WERI-Rb-1 (cell line): ENCODE measurements at regions not wholly inside any gene's neighbourhood (a gene's known extent, or its start where the extent isn't known, plus 50 kb on each side); places are given as distances from the start of the nearest gene placed in this dataset.

Source experiments
- DNase-seq: peaks from one replicate; pipeline ENCODE4 v3.0.0-alpha.2; 2020
- H3K27ac ChIP-seq: fragments of 250-450 bp; sonication (Bioruptor Pico); 2 replicates; pipeline ENCODE4 v1.5.1; 2020; ENCODE audit warnings: mild to moderate bottlenecking, moderate library complexity
- H3K27me3 ChIP-seq: fragments of 250-450 bp; sonication (Bioruptor Pico); 2 replicates; pipeline ENCODE4 v1.5.1; 2021; ENCODE audit warnings: mild to moderate bottlenecking, low read depth, moderate library complexity; ENCODE audit not compliant: insufficient read depth, severe bottlenecking
- H3K36me3 ChIP-seq: fragments of 250-450 bp; sonication (Bioruptor Pico); 2 replicates; pipeline ENCODE4 v1.5.1; 2020; ENCODE audit warnings: mild to moderate bottlenecking, moderate library complexity
- H3K4me3 ChIP-seq: 2 replicates; pipeline ENCODE4 v1.5.1; 2011; ENCODE audit warnings: low read depth, mild to moderate bottlenecking, control low read depth, low read length
- H3K9me3 ChIP-seq: fragments of 250-450 bp; sonication (Bioruptor Pico); 2 replicates; pipeline ENCODE4 v1.5.1; 2021; ENCODE audit warnings: mild to moderate bottlenecking, moderate library complexity; ENCODE audit not compliant: severe bottlenecking
- TF ChIP-seq, protein P1 (sequence below): IDR thresholded peaks from 2 replicates; pipeline ENCODE4 v1.5.1; 2011; ENCODE audit warnings: low read depth, mild to moderate bottlenecking, control low read depth, inconsistent platforms, low read length

- TF ChIP-seq, protein P1, sequence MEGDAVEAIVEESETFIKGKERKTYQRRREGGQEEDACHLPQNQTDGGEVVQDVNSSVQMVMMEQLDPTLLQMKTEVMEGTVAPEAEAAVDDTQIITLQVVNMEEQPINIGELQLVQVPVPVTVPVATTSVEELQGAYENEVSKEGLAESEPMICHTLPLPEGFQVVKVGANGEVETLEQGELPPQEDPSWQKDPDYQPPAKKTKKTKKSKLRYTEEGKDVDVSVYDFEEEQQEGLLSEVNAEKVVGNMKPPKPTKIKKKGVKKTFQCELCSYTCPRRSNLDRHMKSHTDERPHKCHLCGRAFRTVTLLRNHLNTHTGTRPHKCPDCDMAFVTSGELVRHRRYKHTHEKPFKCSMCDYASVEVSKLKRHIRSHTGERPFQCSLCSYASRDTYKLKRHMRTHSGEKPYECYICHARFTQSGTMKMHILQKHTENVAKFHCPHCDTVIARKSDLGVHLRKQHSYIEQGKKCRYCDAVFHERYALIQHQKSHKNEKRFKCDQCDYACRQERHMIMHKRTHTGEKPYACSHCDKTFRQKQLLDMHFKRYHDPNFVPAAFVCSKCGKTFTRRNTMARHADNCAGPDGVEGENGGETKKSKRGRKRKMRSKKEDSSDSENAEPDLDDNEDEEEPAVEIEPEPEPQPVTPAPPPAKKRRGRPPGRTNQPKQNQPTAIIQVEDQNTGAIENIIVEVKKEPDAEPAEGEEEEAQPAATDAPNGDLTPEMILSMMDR, result no peak
- no peaks in the 10 kb centered on the region for H3K9me3 ChIP-seq
- no peak for DNase-seq
- no peak overlapping the region for H3K27ac ChIP-seq
- no peaks in the 10 kb centered on the region for H3K27me3 ChIP-seq
- H3K36me3 ChIP-seq, result no peaks in the 10 kb centered on the region
- H3K4me3 ChIP-seq, result no peak overlapping the region
These were observed 123.8 kb upstream of the MYLIP start for GRCh38 chr6:16004934-16005679.

DNA sequence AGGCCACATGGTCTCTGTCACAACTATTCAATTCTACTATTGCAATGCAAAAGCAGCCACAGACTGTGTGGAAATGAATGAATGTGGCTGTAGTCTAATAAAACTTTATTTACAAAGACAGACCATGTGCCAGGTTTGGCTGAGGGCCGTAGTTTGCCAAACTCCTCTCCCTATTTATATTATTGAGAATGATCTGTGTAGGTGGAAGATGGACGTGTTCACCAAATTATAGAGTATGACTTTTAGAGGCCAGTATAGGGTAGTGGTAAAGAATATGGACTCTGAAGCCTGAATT lies 125.7 kb upstream of the MYLIP start:
- DNase-seq, result no peak
- Histone ChIP-seq H3K9me3 (no peaks in the 10 kb centered on the region), H3K27me3 (no peaks in the 10 kb centered on the region), H3K4me3 (no peak overlapping the region), H3K36me3 (no peaks in the 10 kb centered on the region), H3K27ac (no peak overlapping the region)
- TF ChIP-seq, protein P1, result no peak

- Histone ChIP-seq H3K9me3 (no peaks in the 10 kb centered on the region), H3K4me3 (no peak overlapping the region), H3K27ac (no peak overlapping the region), H3K36me3 (no peaks in the 10 kb centered on the region), H3K27me3 (no peaks in the 10 kb centered on the region)
- TF ChIP-seq, protein P1, result no peak
- DNase-seq, result no peak
These were observed 126.3 kb upstream of the MYLIP start for GRCh38 chr6:16002332-16003196.

- TF ChIP-seq, protein P1, result no peak
- Histone ChIP-seq H3K27me3 (no peaks in the 10 kb centered on the region), H3K4me3 (no peak overlapping the region), H3K9me3 (no peaks in the 10 kb centered on the region), H3K36me3 (no peaks in the 10 kb centered on the region), H3K27ac (no peak overlapping the region)
- DNase-seq, result no peak
These were observed 127.7 kb upstream of the MYLIP start for GRCh38 chr6:16001158-16001557.

- TF ChIP-seq, protein P1, result no peak
- Histone ChIP-seq H3K9me3 (no peaks in the 10 kb centered on the region), H3K27me3 (no peaks in the 10 kb centered on the region), H3K36me3 (no peaks in the 10 kb centered on the region), H3K27ac (no peak overlapping the region), H3K4me3 (no peak overlapping the region)
- no peak for DNase-seq
These were observed 129.7 kb upstream of the MYLIP start for GRCh38 chr6:15999201-15999600.
